Mesendoderm (in vitro differentiated cells): ENCODE measurements at regions not wholly inside any gene's neighbourhood (a gene's known extent, or its start where the extent isn't known, plus 50 kb on each side); places are given as distances from the start of the nearest gene placed in this dataset.

ENCODE experiments used
- DNase-seq: peaks from one replicate; pipeline ENCODE4 v3.0.0; 2013
- H2AK5ac ChIP-seq: 2 replicates; pipeline ENCODE4 v1.6.1; 2013; ENCODE audit warnings: low read length, inconsistent platforms
- H2BK120ac ChIP-seq: 2 replicates; pipeline ENCODE4 v1.6.1; 2013; ENCODE audit warnings: low read depth, mild to moderate bottlenecking, low read length, moderate library complexity, mixed read lengths
- H2BK15ac ChIP-seq: replicated peaks from 2 replicates; pipeline ENCODE4 v1.6.1; 2013; ENCODE audit warnings: low read depth, mild to moderate bottlenecking, moderate library complexity
- H2BK5ac ChIP-seq: 2 replicates; pipeline ENCODE4 v1.6.1; 2013; ENCODE audit warnings: low read length, inconsistent platforms
- H3K18ac ChIP-seq: 2 replicates; pipeline ENCODE4 v1.6.1; 2013; ENCODE audit warnings: mild to moderate bottlenecking, low read length, mixed read lengths
- H3K23ac ChIP-seq: one replicate; pipeline ENCODE4 v1.6.1; 2013; ENCODE audit warnings: low read length
- H3K27ac ChIP-seq: 2 replicates; pipeline ENCODE4 v1.5.1; 2013; ENCODE audit warnings: low read depth, mild to moderate bottlenecking, inconsistent platforms, low read length, moderate library complexity
- H3K27me3 ChIP-seq: 2 replicates; pipeline ENCODE4 v1.6.1; 2013; ENCODE audit warnings: low read length, control low read depth, mild to moderate bottlenecking, inconsistent platforms; ENCODE audit not compliant: insufficient read depth, poor library complexity
- H3K36me3 ChIP-seq: 2 replicates; pipeline ENCODE4 v1.6.1; 2013; ENCODE audit warnings: low read length, inconsistent platforms; ENCODE audit not compliant: control insufficient read depth, insufficient read depth
- H3K4ac ChIP-seq: one replicate; pipeline ENCODE4 v1.6.1; 2013; ENCODE audit warnings: low read depth, mild to moderate bottlenecking, low read length, moderate library complexity
- H3K4me1 ChIP-seq: 2 replicates; pipeline ENCODE4 v1.6.1; 2013; ENCODE audit warnings: low read depth, low read length, inconsistent platforms; ENCODE audit not compliant: control insufficient read depth
- H3K4me2 ChIP-seq: 2 replicates; pipeline ENCODE4 v1.6.1; 2013; ENCODE audit warnings: low read length
- H3K4me3 ChIP-seq: 2 replicates; pipeline ENCODE4 v1.5.1; 2013; ENCODE audit warnings: mild to moderate bottlenecking, low read length
- H3K56ac ChIP-seq: one replicate; pipeline ENCODE4 v1.6.1; 2013; ENCODE audit warnings: low read length
- H3K79me1 ChIP-seq: 2 replicates; pipeline ENCODE4 v1.6.1; 2013; ENCODE audit warnings: low read length, inconsistent platforms
- H3K79me2 ChIP-seq: 2 replicates; pipeline ENCODE4 v1.6.1; 2013; ENCODE audit warnings: mild to moderate bottlenecking, low read length; ENCODE audit not compliant: control insufficient read depth, insufficient read depth
- H3K9ac ChIP-seq: 2 replicates; pipeline ENCODE4 v1.6.1; 2013; ENCODE audit warnings: low read length, inconsistent platforms
- H4K5ac ChIP-seq: one replicate; pipeline ENCODE4 v1.6.1; 2013; ENCODE audit warnings: low read length
- H4K8ac ChIP-seq: one replicate; pipeline ENCODE4 v1.6.1; 2013; ENCODE audit warnings: low read depth, mild to moderate bottlenecking, control low read depth, low read length, moderate library complexity
- WGBS: extraction: QIAGEN DNeasy Blood & Tissue Kit; methylation state at CpG from one replicate; pipeline ENCODE4 v1.1.7; 2013; ENCODE audit warnings: low lambda C conversion rate, missing lambda C conversion rate; ENCODE audit not compliant: insufficient coverage; ENCODE audit errors: extremely low coverage; 5-methylcytosine and 5-hydroxymethylcytosine counted together

GRCh38 chr11:130635937-130636630 is 187.6 kb downstream of the ADAMTS15 start:
- no peak overlapping the region for H3K18ac ChIP-seq
- H2BK15ac ChIP-seq = no peak overlapping the region
- no CpG with 5 or more reads among the region's 5 CpGs for WGBS
- no peak overlapping the region for H2AK5ac ChIP-seq
- H3K79me1 ChIP-seq = no peaks in the 10 kb centered on the region
- no peaks in the 10 kb centered on the region for H3K36me3 ChIP-seq
- no peak overlapping the region for H3K4me2 ChIP-seq
- no peak overlapping the region for H3K9ac ChIP-seq
- H3K79me2 ChIP-seq = no peaks in the 10 kb centered on the region
- H3K4me1 ChIP-seq = peaks cover 5% of the 10 kb centered on the region
- no peak for DNase-seq
- H3K23ac ChIP-seq = no peak overlapping the region
- H2BK5ac ChIP-seq = no peak overlapping the region
- H3K4me3 ChIP-seq = no peak overlapping the region
- H4K5ac ChIP-seq = no peak overlapping the region
- H2BK120ac ChIP-seq = no peak overlapping the region
- no peak overlapping the region for H3K27ac ChIP-seq
- no peaks in the 10 kb centered on the region for H3K27me3 ChIP-seq
- H3K4ac ChIP-seq = no peak overlapping the region
- no peak overlapping the region for H4K8ac ChIP-seq
- H3K56ac ChIP-seq = peak overlapping the region; percentile 49

- H3K4me2 ChIP-seq = no peak overlapping the region
- no peak overlapping the region for H2BK15ac ChIP-seq
- no peak overlapping the region for H3K4ac ChIP-seq
- H3K56ac ChIP-seq = peak overlapping the region; percentile 49
- no CpG with 5 or more reads among the region's 9 CpGs for WGBS
- no peak overlapping the region for H3K9ac ChIP-seq
- H3K23ac ChIP-seq = no peak overlapping the region
- H3K4me3 ChIP-seq = no peak overlapping the region
- no peaks in the 10 kb centered on the region for H3K36me3 ChIP-seq
- no peaks in the 10 kb centered on the region for H3K79me2 ChIP-seq
- H2AK5ac ChIP-seq = no peak overlapping the region
- no peak overlapping the region for H2BK120ac ChIP-seq
- no peak overlapping the region for H2BK5ac ChIP-seq
- no peaks in the 10 kb centered on the region for H3K79me1 ChIP-seq
- H3K18ac ChIP-seq = no peak overlapping the region
- no peak overlapping the region for H4K5ac ChIP-seq
- H4K8ac ChIP-seq = no peak overlapping the region
- no peak overlapping the region for H3K27ac ChIP-seq
- peaks cover 5% of the 10 kb centered on the region for H3K4me1 ChIP-seq
- H3K27me3 ChIP-seq = no peaks in the 10 kb centered on the region
- DNase-seq = peak; percentile 45
These were observed 188.4 kb downstream of the ADAMTS15 start for GRCh38 chr11:130636722-130637464.

GRCh38 chr11:130637566-130637965 is 189.1 kb downstream of the ADAMTS15 start:
- H3K4me2 ChIP-seq = no peak overlapping the region
- no peak overlapping the region for H3K4ac ChIP-seq
- peaks cover 5% of the 10 kb centered on the region for H3K4me1 ChIP-seq
- no peaks in the 10 kb centered on the region for H3K36me3 ChIP-seq
- no CpG with 5 or more reads among the region's 7 CpGs for WGBS
- no peak overlapping the region for H4K8ac ChIP-seq
- no peak overlapping the region for H3K4me3 ChIP-seq
- H3K56ac ChIP-seq = no peak overlapping the region
- H3K27ac ChIP-seq = no peak overlapping the region
- no peak overlapping the region for H3K23ac ChIP-seq
- H2BK5ac ChIP-seq = no peak overlapping the region
- H3K18ac ChIP-seq = no peak overlapping the region
- no peaks in the 10 kb centered on the region for H3K79me1 ChIP-seq
- no peak overlapping the region for H3K9ac ChIP-seq
- no peaks in the 10 kb centered on the region for H3K27me3 ChIP-seq
- H2BK15ac ChIP-seq = no peak overlapping the region
- no peak for DNase-seq
- H3K79me2 ChIP-seq = no peaks in the 10 kb centered on the region
- H4K5ac ChIP-seq = no peak overlapping the region
- H2BK120ac ChIP-seq = no peak overlapping the region
- H2AK5ac ChIP-seq = no peak overlapping the region

- Histone ChIP-seq H2BK15ac (no peak overlapping the region), H3K56ac (no peak overlapping the region), H3K27ac (no peak overlapping the region), H3K18ac (no peak overlapping the region), H4K5ac (no peak overlapping the region), H3K4ac (no peak overlapping the region), H3K9ac (no peak overlapping the region), H3K79me2 (no peaks in the 10 kb centered on the region), H2BK5ac (no peak overlapping the region), H3K23ac (no peak overlapping the region), H2BK120ac (no peak overlapping the region), H3K4me1 (peaks cover 5% of the 10 kb centered on the region), H3K4me2 (no peak overlapping the region), H3K27me3 (no peaks in the 10 kb centered on the region), H2AK5ac (no peak overlapping the region), H3K4me3 (no peak overlapping the region), H3K79me1 (no peaks in the 10 kb centered on the region), H3K36me3 (no peaks in the 10 kb centered on the region), H4K8ac (no peak overlapping the region)
- WGBS = no CpG with 5 or more reads among the region's 5 CpGs
- no peak for DNase-seq
These were observed 189.6 kb downstream of the ADAMTS15 start for GRCh38 chr11:130638033-130638432.

- no CpG with 5 or more reads among the region's 3 CpGs for WGBS
- Histone ChIP-seq H3K4me1 (peaks cover 5% of the 10 kb centered on the region), H4K5ac (no peak overlapping the region), H3K23ac (no peak overlapping the region), H3K9ac (no peak overlapping the region), H3K18ac (no peak overlapping the region), H3K4me2 (no peak overlapping the region), H2BK120ac (no peak overlapping the region), H3K56ac (no peak overlapping the region), H3K27me3 (no peaks in the 10 kb centered on the region), H2BK15ac (no peak overlapping the region), H3K4ac (no peak overlapping the region), H3K79me2 (no peaks in the 10 kb centered on the region), H3K36me3 (no peaks in the 10 kb centered on the region), H2AK5ac (no peak overlapping the region), H3K4me3 (no peak overlapping the region), H3K79me1 (no peaks in the 10 kb centered on the region), H2BK5ac (no peak overlapping the region), H4K8ac (no peak overlapping the region), H3K27ac (no peak overlapping the region)
- DNase-seq = no peak
These were observed 190.2 kb downstream of the ADAMTS15 start for GRCh38 chr11:130638624-130639023.
